Breast epithelium (tissue), 3 donors: ENCODE measurements at regions not wholly inside any gene's neighbourhood (a gene's known extent, or its start where the extent isn't known, plus 50 kb on each side); places are given as distances from the start of the nearest gene placed in this dataset.

ENCODE experiments used
- POLR2A ChIP-seq: fragments of 450-650 bp; IDR thresholded peaks from one replicate; pipeline ENCODE4 v1.6.1; 2016; ENCODE audit warnings: antibody characterized with exemption, mild to moderate bottlenecking, moderate library complexity
- TF ChIP-seq, protein P1 (sequence below), 3 donors: fragments of 450-650 bp; IDR thresholded peaks; one replicate each; pipeline ENCODE4 v1.5.1; 2016 to 2017; ENCODE audit warnings: antibody characterized with exemption in 3 of 3, mild to moderate bottlenecking in 3 of 3, moderate library complexity in 3 of 3

DNA sequence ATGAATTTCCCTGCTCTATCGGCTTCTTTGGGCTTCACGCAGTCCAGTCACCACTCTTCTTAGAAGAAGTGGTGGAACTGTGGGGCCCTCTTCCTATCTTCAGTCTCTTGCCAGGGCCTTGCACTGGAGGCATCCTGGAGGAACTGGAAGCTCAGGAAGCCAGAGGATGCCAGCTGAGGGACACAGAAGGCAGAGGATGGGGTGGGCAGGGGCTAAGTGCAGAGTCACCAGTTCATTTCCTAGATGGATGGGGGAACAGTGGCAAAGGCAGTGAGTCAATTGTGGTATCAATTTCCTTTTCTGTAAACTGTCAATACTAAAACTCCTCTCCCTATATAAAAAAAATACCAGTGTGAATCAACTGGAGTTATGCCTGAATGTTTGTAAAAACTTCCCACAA is 419.7 kb downstream of the KLF12 start:
- TF ChIP-seq POLR2A = no peak
- TF ChIP-seq, protein P1, sequence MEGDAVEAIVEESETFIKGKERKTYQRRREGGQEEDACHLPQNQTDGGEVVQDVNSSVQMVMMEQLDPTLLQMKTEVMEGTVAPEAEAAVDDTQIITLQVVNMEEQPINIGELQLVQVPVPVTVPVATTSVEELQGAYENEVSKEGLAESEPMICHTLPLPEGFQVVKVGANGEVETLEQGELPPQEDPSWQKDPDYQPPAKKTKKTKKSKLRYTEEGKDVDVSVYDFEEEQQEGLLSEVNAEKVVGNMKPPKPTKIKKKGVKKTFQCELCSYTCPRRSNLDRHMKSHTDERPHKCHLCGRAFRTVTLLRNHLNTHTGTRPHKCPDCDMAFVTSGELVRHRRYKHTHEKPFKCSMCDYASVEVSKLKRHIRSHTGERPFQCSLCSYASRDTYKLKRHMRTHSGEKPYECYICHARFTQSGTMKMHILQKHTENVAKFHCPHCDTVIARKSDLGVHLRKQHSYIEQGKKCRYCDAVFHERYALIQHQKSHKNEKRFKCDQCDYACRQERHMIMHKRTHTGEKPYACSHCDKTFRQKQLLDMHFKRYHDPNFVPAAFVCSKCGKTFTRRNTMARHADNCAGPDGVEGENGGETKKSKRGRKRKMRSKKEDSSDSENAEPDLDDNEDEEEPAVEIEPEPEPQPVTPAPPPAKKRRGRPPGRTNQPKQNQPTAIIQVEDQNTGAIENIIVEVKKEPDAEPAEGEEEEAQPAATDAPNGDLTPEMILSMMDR (IDR thresholded peaks at IDR 0.05) = no peak
